Lung (tissue), 11 donors: ENCODE measurements at regions not wholly inside any gene's neighbourhood (a gene's known extent, or its start where the extent isn't known, plus 50 kb on each side); places are given as distances from the start of the nearest gene placed in this dataset.
A peak's percentile ranks its signal among the peaks of the same experiment; 100 is the strongest.

Experiments used
- ATAC-seq: fragments of 200-7000 bp; cut with Tn5 transposase; one replicate; pipeline ENCODE4 v1.9.1; 2020; ENCODE audit warnings: moderate number of reproducible peaks; ENCODE audit not compliant: insufficient read depth, low FRiP score
- DNase-seq, 3 donors: peaks; one replicate each; pipeline ENCODE4 v3.0.0-alpha.2; 2013 to 2017
- H3K27ac ChIP-seq, 2 donors: one replicate each; pipeline ENCODE4 v1.5.1; 2013; ENCODE audit warnings: mild to moderate bottlenecking in 2 of 2, moderate library complexity in 2 of 2, control low read depth in 1 of 2, inconsistent platforms in 1 of 2, low read depth in 1 of 2, low read length in 1 of 2
- H3K27me3 ChIP-seq, 3 donors: one replicate each; pipeline ENCODE4 v1.5.1; 2013; ENCODE audit warnings: low read length in 2 of 3; ENCODE audit not compliant: control insufficient read depth in 3 of 3, insufficient read depth in 3 of 3
- H3K36me3 ChIP-seq, 4 donors: one replicate each; pipeline ENCODE4 v1.5.1; 2013; ENCODE audit warnings: low read length in 4 of 4, mild to moderate bottlenecking in 1 of 4, moderate library complexity in 1 of 4; ENCODE audit not compliant: control insufficient read depth in 4 of 4, insufficient read depth in 4 of 4
- H3K4me1 ChIP-seq, 5 donors: one replicate each; pipeline ENCODE4 v1.5.1; 2013; ENCODE audit warnings: low read length in 5 of 5, mild to moderate bottlenecking in 2 of 5, moderate library complexity in 1 of 5; ENCODE audit not compliant: control insufficient read depth in 5 of 5, insufficient read depth in 5 of 5
- H3K4me3 ChIP-seq: one replicate; pipeline ENCODE4 v1.5.1; 2013; ENCODE audit warnings: mild to moderate bottlenecking, control low read depth, moderate library complexity
- H3K9ac ChIP-seq, 2 donors: one replicate each; pipeline ENCODE4 v1.5.1; 2013; ENCODE audit warnings: low read length in 2 of 2, control low read depth in 1 of 2; ENCODE audit not compliant: insufficient read depth in 1 of 2
- H3K9me3 ChIP-seq, 4 donors: one replicate each; pipeline ENCODE4 v1.5.1; 2013; ENCODE audit warnings: low read length in 3 of 4, mild to moderate bottlenecking in 1 of 4, moderate library complexity in 1 of 4; ENCODE audit not compliant: control insufficient read depth in 4 of 4, insufficient read depth in 3 of 4
- CTCF ChIP-seq: IDR thresholded peaks from 2 replicates; pipeline ENCODE4 v1.5.1; 2012; ENCODE audit warnings: mild to moderate bottlenecking; ENCODE audit errors: control extremely low read depth, extremely low read depth
- WGBS, 2 donors: extraction: QIAGEN DNeasy Blood & Tissue Kit; methylation state at CpG; one replicate each; pipeline ENCODE4 v1.1.7; 2013; 5-methylcytosine and 5-hydroxymethylcytosine counted together
- donor health status: control.
- donor health status: control.
- donor health status: Bipolar disorder and iron deficiency.
- donor health status: healthy.
- donor health status: DM: yes; HTN: yes; CAD: no.

GRCh38 chr7:22612776-22613175, 112.8 kb upstream of the STEAP1B start:
- 85 to 95% methylated on average over 2 of the region's 2 CpGs for WGBS, 2 donors

DNA sequence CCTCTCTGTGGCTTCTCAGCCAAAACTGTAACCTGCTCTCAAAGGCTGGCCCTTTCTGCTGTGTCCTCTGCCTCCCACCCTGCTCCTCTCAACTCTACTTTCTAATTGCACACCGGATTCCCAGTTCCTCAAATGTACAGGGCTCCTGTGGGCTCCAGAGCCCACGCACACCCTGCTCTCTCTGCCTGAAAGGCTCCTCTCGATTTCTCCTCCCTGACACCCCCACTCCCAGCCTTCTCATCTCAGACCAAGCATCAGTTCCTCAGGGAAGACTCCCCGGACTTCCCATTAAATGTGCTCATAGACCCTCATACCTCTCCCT, 111.7 kb upstream of the STEAP1B start:
- Histone ChIP-seq H3K9ac (no peak overlapping the region), H3K36me3 (no peaks in the 10 kb centered on the region), H3K27ac (no peak overlapping the region), H3K9me3 (no peaks in the 10 kb centered on the region), H3K4me1 (peaks cover 0 to 26% (median 0%) of the 10 kb centered on the region in 5 donors), H3K27me3 (no peaks in the 10 kb centered on the region), H3K4me3 (no peak overlapping the region)
- 87 to 88% methylated on average over 4 of the region's 4 CpGs for WGBS, 2 donors
- TF ChIP-seq CTCF = no peak
- ATAC-seq (no peak), DNase-seq (no peak)

More at GRCh38 chr7:22612776-22613175, 112.8 kb upstream of the STEAP1B start:
- no peaks in the 10 kb centered on the region for H3K9me3 ChIP-seq
- H3K9ac ChIP-seq = no peak overlapping the region
- no peaks in the 10 kb centered on the region for H3K36me3 ChIP-seq
- no peak overlapping the region for H3K4me3 ChIP-seq
- no peak overlapping the region for H3K27ac ChIP-seq
- DNase-seq = no peak
- no peak for ATAC-seq
- no peaks in the 10 kb centered on the region for H3K27me3 ChIP-seq
- TF ChIP-seq CTCF = no peak
- peaks cover 0 to 16% (median 0%) of the 10 kb centered on the region in 5 donors for H3K4me1 ChIP-seq

- Histone ChIP-seq H3K4me1 (peaks cover 0 to 27% (median 0%) of the 10 kb centered on the region in 5 donors), H3K27ac (no peak overlapping the region), H3K36me3 (no peaks in the 10 kb centered on the region), H3K9ac (no peak overlapping the region), H3K9me3 (no peaks in the 10 kb centered on the region), H3K4me3 (no peak overlapping the region), H3K27me3 (no peaks in the 10 kb centered on the region)
- ATAC-seq (no peak), DNase-seq (peak in 2 of 3 donors; percentile 88 to 95)
- 78 to 92% methylated on average over 3 of the region's 3 CpGs for WGBS, 2 donors
- no peak for TF ChIP-seq CTCF
Measured at GRCh38 chr7:22610951-22611757, 111.2 kb upstream of the STEAP1B start.
